ENCODE measurements at regions not wholly inside any gene's neighbourhood (a gene's known extent, or its start where the extent isn't known, plus 50 kb on each side); places are given as distances from the start of the nearest gene placed in this dataset.

DNA sequence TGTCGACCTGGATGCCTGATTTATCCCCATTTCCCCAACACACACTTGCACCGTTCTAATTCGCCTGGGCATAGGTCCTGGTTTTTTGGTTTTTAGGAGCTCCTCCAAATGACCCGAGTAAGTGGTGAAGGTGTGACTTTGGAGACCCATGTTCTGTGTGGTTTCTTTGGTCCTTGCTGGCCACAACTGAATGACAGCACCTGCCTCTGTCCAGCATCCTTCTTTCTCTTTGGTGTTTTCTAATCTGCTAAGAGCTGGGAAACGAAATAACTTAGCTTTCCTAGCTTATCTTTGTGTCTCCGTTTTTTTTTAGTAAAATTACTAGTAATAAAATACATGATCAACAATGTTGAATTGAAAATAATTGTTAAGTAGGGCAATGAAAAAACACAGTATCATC is 120.2 kb downstream of the PRLHR start:
- Histone ChIP-seq H3K4me3 (ENCODE audit: low read length) (no peak overlapping the region), H3K9me2 (replicated peaks; ENCODE audit: control insufficient read depth, low read length) (no peaks in the 10 kb centered on the region), H3K27ac (ENCODE audit: low read depth, low read length) (no peak overlapping the region), H3K4me1 (ENCODE audit: control insufficient read depth, low read length) (no peaks in the 10 kb centered on the region), H3K36me3 (ENCODE audit: control insufficient read depth, low read length) (no peaks in the 10 kb centered on the region), H3K4me2 (ENCODE audit: low read length) (no peak overlapping the region), H4K20me1 (ENCODE audit: control insufficient read depth, insufficient read depth, low read depth, low read length) (no peaks in the 10 kb centered on the region), H3F3A (ENCODE audit: control insufficient read depth, insufficient read depth) (no peaks in the 10 kb centered on the region), H3K27me3 (ENCODE audit: control insufficient read depth, low read length) (peaks cover 5% of the 10 kb centered on the region; the same call in 1 of the 2 replicates), H3K79me2 (ENCODE audit: control insufficient read depth, low read length) (no peaks in the 10 kb centered on the region), H3K9me3 (ENCODE audit: control insufficient read depth, insufficient read depth, low read length) (no peaks in the 10 kb centered on the region)
- TF ChIP-seq EZH2phosphoT487 (IDR thresholded peaks at IDR 0.05; ENCODE audit: borderline replicate concordance, low read length): no peak
- no peak for TF ChIP-seq CTCF (IDR thresholded peaks at IDR 0.05; ENCODE audit: low read depth, low read length, poor library complexity, severe bottlenecking)

- TF ChIP-seq EZH2phosphoT487 (IDR thresholded peaks at IDR 0.05; ENCODE audit: borderline replicate concordance, low read length): no peak
- TF ChIP-seq CTCF (IDR thresholded peaks at IDR 0.05; ENCODE audit: low read depth, low read length, poor library complexity, severe bottlenecking): no peak
- Histone ChIP-seq H4K20me1 (ENCODE audit: control insufficient read depth, insufficient read depth, low read depth, low read length) (no peaks in the 10 kb centered on the region), H3K27ac (ENCODE audit: low read depth, low read length) (no peak overlapping the region), H3K79me2 (ENCODE audit: control insufficient read depth, low read length) (no peaks in the 10 kb centered on the region), H3F3A (ENCODE audit: control insufficient read depth, insufficient read depth) (no peaks in the 10 kb centered on the region), H3K4me2 (ENCODE audit: low read length) (no peak overlapping the region), H3K9me3 (ENCODE audit: control insufficient read depth, insufficient read depth, low read length) (no peaks in the 10 kb centered on the region), H3K4me3 (ENCODE audit: low read length) (no peak overlapping the region), H3K36me3 (ENCODE audit: control insufficient read depth, low read length) (no peaks in the 10 kb centered on the region), H3K27me3 (ENCODE audit: control insufficient read depth, low read length) (peaks cover 5% of the 10 kb centered on the region; the same call in 1 of the 2 replicates), H3K4me1 (ENCODE audit: control insufficient read depth, low read length) (no peaks in the 10 kb centered on the region), H3K9me2 (replicated peaks; ENCODE audit: control insufficient read depth, low read length) (no peaks in the 10 kb centered on the region)
Observed at GRCh38 chr10:118474111-118474510, 121.3 kb downstream of the PRLHR start.

GRCh38 chr10:118473305-118473960 is 122.0 kb downstream of the PRLHR start:
- H3K4me2 ChIP-seq (ENCODE audit: low read length): no peak overlapping the region
- no peaks in the 10 kb centered on the region for H3F3A ChIP-seq (ENCODE audit: control insufficient read depth, insufficient read depth)
- peaks cover 5% of the 10 kb centered on the region; the same call in 1 of the 2 replicates for H3K27me3 ChIP-seq (ENCODE audit: control insufficient read depth, low read length)
- no peak overlapping the region for H3K27ac ChIP-seq (ENCODE audit: low read depth, low read length)
- no peaks in the 10 kb centered on the region for H4K20me1 ChIP-seq (ENCODE audit: control insufficient read depth, insufficient read depth, low read depth, low read length)
- no peaks in the 10 kb centered on the region for H3K4me1 ChIP-seq (ENCODE audit: control insufficient read depth, low read length)
- H3K36me3 ChIP-seq (ENCODE audit: control insufficient read depth, low read length): no peaks in the 10 kb centered on the region
- H3K4me3 ChIP-seq (ENCODE audit: low read length): no peak overlapping the region
- no peaks in the 10 kb centered on the region for H3K9me2 ChIP-seq (replicated peaks; ENCODE audit: control insufficient read depth, low read length)
- TF ChIP-seq EZH2phosphoT487 (IDR thresholded peaks at IDR 0.05; ENCODE audit: borderline replicate concordance, low read length): no peak
- TF ChIP-seq CTCF (IDR thresholded peaks at IDR 0.05; ENCODE audit: low read depth, low read length, poor library complexity, severe bottlenecking): no peak
- H3K79me2 ChIP-seq (ENCODE audit: control insufficient read depth, low read length): no peaks in the 10 kb centered on the region
- H3K9me3 ChIP-seq (ENCODE audit: control insufficient read depth, insufficient read depth, low read length): no peaks in the 10 kb centered on the region
